H9 (cell line): ENCODE measurements at regions not wholly inside any gene's neighbourhood (a gene's known extent, or its start where the extent isn't known, plus 50 kb on each side); places are given as distances from the start of the nearest gene placed in this dataset.

Experiments
- DNase-seq: peaks from one replicate; pipeline ENCODE4 v3.0.0-alpha.2; 2017
- H2AFZ ChIP-seq: one replicate; pipeline ENCODE4 v1.6.1; 2013; ENCODE audit warnings: mild to moderate bottlenecking, low read length, control low read depth, moderate library complexity
- H2AK5ac ChIP-seq: 2 replicates; pipeline ENCODE4 v1.6.1; 2013; ENCODE audit warnings: low read length, control low read depth, mixed read lengths; ENCODE audit not compliant: insufficient read length
- H2BK120ac ChIP-seq: one replicate; pipeline ENCODE4 v1.6.1; 2013; ENCODE audit warnings: low read depth, mild to moderate bottlenecking, low read length, control low read depth, inconsistent platforms; ENCODE audit not compliant: poor library complexity, severe bottlenecking
- H2BK12ac ChIP-seq: 2 replicates; pipeline ENCODE4 v1.6.1; 2013; ENCODE audit warnings: low read length, control low read depth, mixed read lengths, low read depth; ENCODE audit not compliant: insufficient read length
- H2BK15ac ChIP-seq: 2 replicates; pipeline ENCODE4 v1.6.1; 2013; ENCODE audit warnings: low read depth, low read length, control low read depth
- H2BK20ac ChIP-seq: one replicate; pipeline ENCODE4 v1.6.1; 2013; ENCODE audit warnings: low read depth, mild to moderate bottlenecking, low read length, control low read depth, inconsistent platforms; ENCODE audit not compliant: poor library complexity, severe bottlenecking
- H2BK5ac ChIP-seq: 2 replicates; pipeline ENCODE4 v1.6.1; 2013; ENCODE audit warnings: low read length, control low read depth, mixed read lengths; ENCODE audit not compliant: insufficient read length
- H3K14ac ChIP-seq: 2 replicates; pipeline ENCODE4 v1.6.1; 2013; ENCODE audit warnings: low read length, control low read depth; ENCODE audit not compliant: insufficient read depth
- H3K18ac ChIP-seq: 2 replicates; pipeline ENCODE4 v1.6.1; 2013; ENCODE audit warnings: low read depth, mild to moderate bottlenecking, mixed read lengths, low read length, control low read depth; ENCODE audit not compliant: insufficient read length
- H3K23ac ChIP-seq: 2 replicates; pipeline ENCODE4 v1.6.1; 2013; ENCODE audit warnings: low read length, control low read depth, mixed read lengths, low read depth; ENCODE audit not compliant: insufficient read length
- H3K23me2 ChIP-seq: 2 replicates; pipeline ENCODE4 v1.6.1; 2013; ENCODE audit warnings: low read depth, mild to moderate bottlenecking, mixed read lengths, low read length, control low read depth; ENCODE audit not compliant: insufficient read length, poor library complexity, severe bottlenecking
- H3K27ac ChIP-seq: 2 replicates; pipeline ENCODE4 v1.5.1; 2013; ENCODE audit warnings: low read length, control low read depth, mixed read lengths, low read depth; ENCODE audit not compliant: insufficient read length
- H3K27me3 ChIP-seq: 2 replicates; pipeline ENCODE4 v1.6.1; 2013; ENCODE audit warnings: low read length, control low read depth, inconsistent platforms; ENCODE audit not compliant: insufficient read depth
- H3K4ac ChIP-seq: 2 replicates; pipeline ENCODE4 v1.6.1; 2013; ENCODE audit warnings: low read depth, mild to moderate bottlenecking, control low read depth, inconsistent platforms, low read length, moderate library complexity
- H3K4me1 ChIP-seq: 2 replicates; pipeline ENCODE4 v1.6.1; 2013; ENCODE audit warnings: low read length, control low read depth, inconsistent platforms; ENCODE audit not compliant: insufficient read depth
- H3K4me2 ChIP-seq: 2 replicates; pipeline ENCODE4 v1.6.1; 2013; ENCODE audit warnings: low read length, control low read depth, mixed read lengths; ENCODE audit not compliant: insufficient read length, insufficient read depth
- H3K56ac ChIP-seq: 2 replicates; pipeline ENCODE4 v1.6.1; 2013; ENCODE audit warnings: low read depth, mild to moderate bottlenecking, mixed read lengths, low read length, control low read depth; ENCODE audit not compliant: insufficient read length
- H3K79me1 ChIP-seq: 2 replicates; pipeline ENCODE4 v1.6.1; 2013; ENCODE audit warnings: low read depth, mild to moderate bottlenecking, moderate library complexity, low read length, control low read depth, inconsistent platforms; ENCODE audit not compliant: insufficient read depth, poor library complexity, severe bottlenecking
- H3K79me2 ChIP-seq: 2 replicates; pipeline ENCODE4 v1.6.1; 2013; ENCODE audit warnings: low read length, control low read depth, inconsistent platforms; ENCODE audit not compliant: insufficient read depth
- H3K9ac ChIP-seq: 2 replicates; pipeline ENCODE4 v1.6.1; 2013; ENCODE audit warnings: low read length, control low read depth, mixed read lengths; ENCODE audit not compliant: insufficient read length; ENCODE audit errors: extremely low read depth
- H3K9me3 ChIP-seq: one replicate; pipeline ENCODE4 v1.6.1; 2013; ENCODE audit warnings: low read depth, low read length, inconsistent platforms; ENCODE audit not compliant: control insufficient read depth
- H3T11ph ChIP-seq: one replicate; pipeline ENCODE4 v1.6.1; 2013; ENCODE audit warnings: mild to moderate bottlenecking, low read length, control low read depth, inconsistent platforms
- H4K20me1 ChIP-seq: one replicate; pipeline ENCODE4 v1.6.1; 2013; ENCODE audit not compliant: control insufficient read depth, insufficient read length, insufficient read depth
- H4K5ac ChIP-seq: 2 replicates; pipeline ENCODE4 v1.6.1; 2013; ENCODE audit warnings: low read depth, mild to moderate bottlenecking, mixed read lengths, low read length, control low read depth; ENCODE audit not compliant: insufficient read length
- H4K8ac ChIP-seq: replicated peaks from 2 replicates; pipeline ENCODE4 v1.6.1; 2013; ENCODE audit warnings: low read length, control low read depth, mixed read lengths, low read depth; ENCODE audit not compliant: insufficient read length
- H4K91ac ChIP-seq: 2 replicates; pipeline ENCODE4 v1.6.1; 2013; ENCODE audit warnings: low read depth, mild to moderate bottlenecking, moderate library complexity, mixed read lengths, low read length, control low read depth; ENCODE audit not compliant: insufficient read length
- H3K27ac Mint-ChIP-seq, 3 experiments: 2 replicates in 2 of 3; 3 replicates in 1 of 3; pipeline ENCODE4 v1.8.0; 2020 to 2021; ENCODE audit warnings: mixed read lengths in 3 of 3, mild to moderate bottlenecking in 1 of 3, moderate library complexity in 1 of 3
- H3K27me3 Mint-ChIP-seq: 2 replicates; pipeline ENCODE4 v1.8.0; 2021; ENCODE audit warnings: low read depth, mild to moderate bottlenecking, moderate library complexity, mixed read lengths
- H3K36me3 Mint-ChIP-seq, 3 experiments: 2 replicates in 2 of 3; 3 replicates in 1 of 3; pipeline ENCODE4 v1.8.0; 2020 to 2021; ENCODE audit warnings: low read depth in 3 of 3, mixed read lengths in 3 of 3; ENCODE audit not compliant: insufficient read depth in 1 of 3
- H3K4me1 Mint-ChIP-seq, 2 experiments: 2 replicates each; pipeline ENCODE4 v1.8.0; 2020; ENCODE audit warnings: mixed read lengths in 2 of 2
- H3K4me3 Mint-ChIP-seq, 2 experiments: 2 replicates in 1 of 2; 3 replicates in 1 of 2; pipeline ENCODE4 v1.8.0; 2020 to 2021; ENCODE audit warnings: mild to moderate bottlenecking in 2 of 2, mixed read lengths in 2 of 2, moderate library complexity in 1 of 2
- H3K9me3 Mint-ChIP-seq, 2 experiments: 2 replicates in 1 of 2; 3 replicates in 1 of 2; pipeline ENCODE4 v1.8.0; 2020; ENCODE audit warnings: mild to moderate bottlenecking in 2 of 2, mixed read lengths in 2 of 2, moderate library complexity in 1 of 2
- CTCF ChIP-seq: fragments of 200-600 bp; sonication (generic); conservative IDR thresholded peaks from 3 replicates; pipeline ENCODE4 v1.8.0; 2021; ENCODE audit warnings: antibody characterized with exemption, mild to moderate bottlenecking
- WGBS: extraction: QIAGEN DNeasy Blood & Tissue Kit; methylation state at CpG from one replicate; pipeline ENCODE4 v1.1.7; 2013; ENCODE audit warnings: missing lambda C conversion rate, low lambda C conversion rate, mixed read lengths; ENCODE audit not compliant: insufficient read length; ENCODE audit errors: extremely low coverage; 5-methylcytosine and 5-hydroxymethylcytosine counted together

GRCh38 chr18:34659579-34660517 is 50.2 kb upstream of the DTNA start:
- Histone ChIP-seq H2BK12ac (no peak overlapping the region), H3K4me2 (peak overlapping the region; percentile 68), H3K9ac (peak overlapping the region; percentile 80), H4K20me1 (no peaks in the 10 kb centered on the region), H2BK20ac (no peak overlapping the region), H3T11ph (no peak overlapping the region), H4K8ac (no peak overlapping the region), H2BK15ac (no peak overlapping the region), H3K18ac (peak overlapping the region; percentile 92), H3K4me1 (peaks cover 18% of the 10 kb centered on the region), H4K91ac (no peak overlapping the region), H3K79me1 (no peaks in the 10 kb centered on the region), H3K79me2 (no peaks in the 10 kb centered on the region), H3K23ac (no peak overlapping the region), H4K5ac (peak overlapping the region; percentile 78), H3K14ac (peak overlapping the region; percentile 59; the same call in 1 of the 2 replicates), H3K27ac (peak overlapping the region; percentile 100), H3K23me2 (peaks cover 2% of the 10 kb centered on the region), H2AFZ (no peak overlapping the region), H3K4ac (no peak overlapping the region), H2AK5ac (peak overlapping the region; percentile 99), H2BK5ac (peak overlapping the region; percentile 98), H2BK120ac (no peak overlapping the region), H3K9me3 (no peaks in the 10 kb centered on the region), H3K27me3 (no peaks in the 10 kb centered on the region), H3K56ac (peak overlapping the region; percentile 93)
- Mint-ChIP-seq H3K27ac (peak overlapping the region; percentile 97 to 99 (median 99)), H3K36me3 (no peaks in the 10 kb centered on the region), H3K4me3 (peak overlapping the region; percentile 41 to 48), H3K27me3 (no peaks in the 10 kb centered on the region), H3K4me1 (peaks cover 57 to 63% of the 10 kb centered on the region in 2 experiments), H3K9me3 (no peaks in the 10 kb centered on the region)
- peak; percentile 85 for DNase-seq
- TF ChIP-seq CTCF, result no peak
- no CpG with 5 or more reads among the region's 8 CpGs for WGBS
